ENCODE measurements at regions not wholly inside any gene's neighbourhood (a gene's known extent, or its start where the extent isn't known, plus 50 kb on each side); places are given as distances from the start of the nearest gene placed in this dataset.
"Not testable (repeated sequence)": the region's sequence is repeated elsewhere in the genome, so short reads cannot be mapped to it uniquely, and the experiment has no call there.

GRCh38 chr5:96312383-96312782 lies 120.7 kb downstream of the PCSK1 start:
- CTCF ChIA-PET = interaction anchor here (0.7 to 1.1 kb wide), 3 partner anchors 60 to 524 kb away, joined by 3 to 4 read pairs (median 3); no protein-coding TSS in a partner anchor
- intact Hi-C loops (cut with micrococcal nuclease) = no loop called here
- no peak for TF ChIP-seq CTCF (IDR thresholded peaks at IDR 0.05; ENCODE audit: unreplicated experiment)
- peaks cover 18% of the 10 kb centered on the region for H3K9me3 Mint-ChIP-seq (ENCODE audit: unreplicated experiment)
- POLR2A ChIA-PET = interaction anchor here (1.0 kb wide), 2 partner anchors 8 to 16 kb away, joined by 3 read pairs; no protein-coding TSS in a partner anchor
- no peak overlapping the region for H3K4me3 Mint-ChIP-seq (ENCODE audit: unreplicated experiment)
- H3K27ac Mint-ChIP-seq (ENCODE audit: low read depth, unreplicated experiment) = no peak overlapping the region
- no peaks in the 10 kb centered on the region for H3K27me3 Mint-ChIP-seq (ENCODE audit: insufficient read depth, unreplicated experiment)
- no peaks in the 10 kb centered on the region for H3K4me1 Mint-ChIP-seq (ENCODE audit: insufficient read depth, unreplicated experiment)
- DNase-seq (ENCODE audit: unreplicated experiment) = no peak
- no peaks in the 10 kb centered on the region for H3K36me3 Mint-ChIP-seq (ENCODE audit: insufficient read depth, unreplicated experiment)
- BruUV-seq (replicated peaks) = no TSS peak

GRCh38 chr5:96307047-96307446 lies 126.0 kb downstream of the PCSK1 start:
- H3K27me3 Mint-ChIP-seq (ENCODE audit: insufficient read depth, unreplicated experiment); BruUV-seq (replicated peaks); H3K27ac Mint-ChIP-seq (ENCODE audit: low read depth, unreplicated experiment); POLR2A ChIA-PET; H3K4me3 Mint-ChIP-seq (ENCODE audit: unreplicated experiment); H3K36me3 Mint-ChIP-seq (ENCODE audit: insufficient read depth, unreplicated experiment); DNase-seq (ENCODE audit: unreplicated experiment); H3K4me1 Mint-ChIP-seq (ENCODE audit: insufficient read depth, unreplicated experiment); intact Hi-C loops (cut with micrococcal nuclease): not testable (repeated sequence)
- H3K9me3 Mint-ChIP-seq (ENCODE audit: unreplicated experiment) = peaks cover 21% of the 10 kb centered on the region
- CTCF ChIA-PET = interaction anchor here (0.7 kb wide), 2 partner anchors 15 kb away, joined by 3 read pairs; no protein-coding TSS in a partner anchor

GRCh38 chr5:96302174-96302738 lies 130.8 kb downstream of the PCSK1 start:
- intact Hi-C loops (cut with micrococcal nuclease) = no loop called here
- no peak for DNase-seq (ENCODE audit: unreplicated experiment)
- no peak overlapping the region for H3K27ac Mint-ChIP-seq (ENCODE audit: low read depth, unreplicated experiment)
- no peaks in the 10 kb centered on the region for H3K27me3 Mint-ChIP-seq (ENCODE audit: insufficient read depth, unreplicated experiment)
- H3K9me3 Mint-ChIP-seq (ENCODE audit: unreplicated experiment) = peaks cover 9% of the 10 kb centered on the region
- ChIA-PET CTCF (no interaction called here), POLR2A (no interaction called here)
- no peak overlapping the region for H3K4me3 Mint-ChIP-seq (ENCODE audit: unreplicated experiment)
- TF ChIP-seq CTCF (IDR thresholded peaks at IDR 0.05; ENCODE audit: unreplicated experiment) = no peak
- peaks cover 15% of the 10 kb centered on the region for H3K4me1 Mint-ChIP-seq (ENCODE audit: insufficient read depth, unreplicated experiment)
- no peaks in the 10 kb centered on the region for H3K36me3 Mint-ChIP-seq (ENCODE audit: insufficient read depth, unreplicated experiment)
- BruUV-seq (replicated peaks) = no TSS peak

GRCh38 chr5:96300976-96301375 lies 132.1 kb downstream of the PCSK1 start:
- H3K4me1 Mint-ChIP-seq (ENCODE audit: insufficient read depth, unreplicated experiment) = peaks cover 16% of the 10 kb centered on the region
- ChIA-PET POLR2A (interaction anchor here (0.9 kb wide), 1 partner anchor 73 kb away, joined by 3 read pairs; no protein-coding TSS in a partner anchor), CTCF (no interaction called here)
- BruUV-seq (replicated peaks) = no TSS peak
- H3K4me3 Mint-ChIP-seq (ENCODE audit: unreplicated experiment) = no peak overlapping the region
- H3K9me3 Mint-ChIP-seq (ENCODE audit: unreplicated experiment) = peaks cover 9% of the 10 kb centered on the region
- H3K36me3 Mint-ChIP-seq (ENCODE audit: insufficient read depth, unreplicated experiment) = no peaks in the 10 kb centered on the region
- intact Hi-C loops (cut with micrococcal nuclease) = no loop called here
- H3K27ac Mint-ChIP-seq (ENCODE audit: low read depth, unreplicated experiment) = no peak overlapping the region
- no peaks in the 10 kb centered on the region for H3K27me3 Mint-ChIP-seq (ENCODE audit: insufficient read depth, unreplicated experiment)
- DNase-seq (ENCODE audit: unreplicated experiment) = no peak
- TF ChIP-seq CTCF (IDR thresholded peaks at IDR 0.05; ENCODE audit: unreplicated experiment) = no peak

All from MCF 10A (cell line).